GM12874 (cell line): ENCODE measurements at regions not wholly inside any gene's neighbourhood (a gene's known extent, or its start where the extent isn't known, plus 50 kb on each side); places are given as distances from the start of the nearest gene placed in this dataset.

Experiments used
- CTCF ChIP-seq: IDR thresholded peaks from 2 replicates; pipeline ENCODE4 v1.5.1; 2011; ENCODE audit warnings: low read depth, mild to moderate bottlenecking, control low read depth, low read length, moderate library complexity; ENCODE audit not compliant: insufficient read depth

GRCh38 chr4:126727461-126727860 lies 905.3 kb upstream of the INTU start:
- no peak for TF ChIP-seq CTCF

GRCh38 chr4:126731062-126731461 lies 901.7 kb upstream of the INTU start:
- TF ChIP-seq CTCF: no peak

DNA sequence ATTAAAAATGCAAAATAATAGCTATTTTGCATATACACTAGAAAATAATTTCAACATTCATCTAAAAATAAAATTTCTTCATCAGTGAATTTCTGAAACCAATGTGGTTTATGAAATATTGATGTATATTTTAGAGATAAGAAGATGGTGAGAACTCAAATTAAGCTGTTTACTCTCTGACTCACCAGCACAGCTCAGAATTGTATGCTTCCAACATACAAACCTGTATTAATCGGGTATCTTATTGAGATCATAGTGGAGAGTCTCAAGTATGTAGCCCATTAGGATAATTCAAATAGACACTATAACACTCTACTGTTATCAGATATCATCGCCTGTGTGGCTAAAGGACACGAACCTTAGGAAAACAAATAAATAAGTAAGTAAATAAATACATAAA lies 899.5 kb upstream of the INTU start:
- TF ChIP-seq CTCF: no peak

- TF ChIP-seq CTCF: no peak
Observed at GRCh38 chr4:126734465-126734864, 898.3 kb upstream of the INTU start.

DNA sequence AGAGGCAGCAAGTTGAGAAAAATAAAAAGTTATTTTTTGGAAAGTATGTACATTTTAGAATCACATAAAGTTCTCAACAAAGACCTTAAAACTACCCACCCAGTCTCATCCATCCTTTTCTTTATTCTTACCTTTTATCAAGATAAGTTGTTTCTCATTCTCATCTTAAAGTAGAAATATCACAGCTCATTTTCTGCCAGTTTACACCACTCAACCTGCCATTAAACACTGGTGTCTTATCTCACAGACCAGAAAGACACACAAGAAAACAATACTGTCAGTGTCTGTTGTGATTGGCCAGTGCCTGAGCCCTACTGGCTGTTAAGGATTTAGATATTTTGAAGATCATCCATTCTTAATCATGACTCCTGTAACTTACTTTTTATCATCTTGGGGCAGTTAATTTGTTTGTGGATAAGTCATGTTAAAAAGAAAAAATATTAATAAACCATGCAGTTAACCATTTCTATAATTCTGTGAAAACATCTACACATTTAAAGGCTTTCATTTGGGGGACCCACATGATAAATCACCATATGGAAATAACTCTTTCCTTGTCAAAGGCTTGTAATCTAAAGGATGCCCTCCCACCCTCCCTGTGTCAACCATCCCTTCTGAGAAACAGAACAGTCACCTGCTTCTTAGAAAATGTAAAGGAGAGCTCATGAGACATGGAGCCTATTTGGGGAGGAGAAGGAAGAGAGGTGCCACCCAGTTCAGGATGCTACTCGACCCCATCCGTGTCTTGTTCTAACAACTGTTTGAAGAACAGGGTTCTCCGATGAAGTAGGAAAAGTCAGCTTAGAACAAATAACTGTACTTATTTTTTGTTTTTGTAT lies 897.2 kb upstream of the INTU start:
- no peak for TF ChIP-seq CTCF

GRCh38 chr4:126736133-126736518 lies 896.6 kb upstream of the INTU start:
- TF ChIP-seq CTCF: no peak

DNA sequence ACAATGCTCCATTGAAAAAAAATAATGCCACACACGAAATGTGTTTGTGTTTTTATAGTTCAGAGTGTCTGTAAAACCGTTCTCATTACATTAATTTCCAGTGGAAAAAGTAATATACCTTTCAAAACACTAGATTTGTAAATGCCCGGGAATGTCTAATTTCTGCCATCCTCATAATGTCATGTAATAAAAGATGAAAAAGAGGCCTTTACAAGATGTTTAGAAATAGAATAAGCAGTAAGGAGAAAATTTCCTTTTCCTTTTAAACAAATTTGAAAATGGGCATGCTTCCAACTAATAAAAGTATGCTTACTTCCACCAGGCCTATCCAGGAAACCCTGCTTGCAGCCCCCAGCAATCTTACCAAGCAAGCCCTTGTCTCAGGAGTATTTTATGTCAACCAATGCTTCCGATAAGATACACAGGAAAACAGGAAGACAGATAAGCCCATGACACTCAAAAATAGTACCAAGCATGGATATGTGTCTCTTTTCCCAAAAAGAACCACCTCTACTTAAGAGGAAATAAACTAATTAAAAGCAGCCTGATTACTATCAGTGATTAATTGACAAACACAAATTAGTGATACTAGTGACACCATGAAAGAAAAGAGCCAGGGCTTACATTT lies 894.7 kb upstream of the INTU start:
- no peak for TF ChIP-seq CTCF
